Right lobe of liver (tissue), 6 donors: ENCODE measurements at regions not wholly inside any gene's neighbourhood (a gene's known extent, or its start where the extent isn't known, plus 50 kb on each side); places are given as distances from the start of the nearest gene placed in this dataset.

Experiments used
- ATAC-seq, 4 donors: fragments of 200-7000 bp; cut with Tn5 transposase; one replicate each; pipeline ENCODE4 v1.9.1; 2020; ENCODE audit warnings: mild to moderate bottlenecking in 4 of 4, moderate library complexity in 4 of 4
- DNase-seq, 3 donors: peaks; one replicate each; pipeline ENCODE4 v3.0.0-alpha.2; 2020
- H3K27ac ChIP-seq, 3 donors: fragments of 200-600 bp; one replicate each; pipeline ENCODE4 v1.8.0; 2022
- H3K27me3 ChIP-seq, 2 donors: fragments of 200-600 bp; one replicate each; pipeline ENCODE4 v1.8.0; 2022
- H3K36me3 ChIP-seq, 4 donors: fragments of 200-600 bp; sonication (generic) in 1 of 4; one replicate each; pipeline versions ENCODE4 v1.5.1 to v1.8.0; 2017 to 2022; ENCODE audit warnings: control low read depth in 1 of 4
- H3K4me1 ChIP-seq, 4 donors: fragments of 200-600 bp; sonication (generic) in 1 of 4; one replicate each; pipeline versions ENCODE4 v1.5.1 to v1.8.0; 2017 to 2022; ENCODE audit warnings: control low read depth in 1 of 4
- H3K4me3 ChIP-seq, 3 donors: fragments of 200-600 bp; one replicate each; pipeline ENCODE4 v1.8.0; 2022
- H3K9me3 ChIP-seq, 4 donors: fragments of 200-600 bp; sonication (generic) in 1 of 4; one replicate each; pipeline versions ENCODE4 v1.5.1 to v1.8.0; 2017 to 2022; ENCODE audit warnings: control low read depth in 1 of 4
- POLR2A ChIP-seq: fragments of 450-650 bp; IDR thresholded peaks from one replicate; pipeline ENCODE4 v1.6.1; 2017; ENCODE audit warnings: antibody characterized with exemption, mild to moderate bottlenecking
- WGBS: methylation state at CpG from one replicate; pipeline ENCODE4 v1.1.6; 2018; ENCODE audit warnings: low coverage, low lambda C conversion rate; ENCODE audit not compliant: insufficient coverage; ENCODE audit errors: missing lambda C conversion rate; 5-methylcytosine and 5-hydroxymethylcytosine counted together
- intact Hi-C, 2 donors: fragments of 100-400 bp; cut with DNase I; formaldehyde crosslinking; loops; one replicate each; pipeline versions ENCODE4 v1.11.2 to v1.14.1; 2022
- TF ChIP-seq, protein P1 (sequence below), 4 donors: fragments of 200-600 bp in 3 of 4; fragments of 450-650 bp in 1 of 4; IDR thresholded peaks; one replicate each; pipeline versions ENCODE4 v1.5.1 to v1.8.0; 2016 to 2022; ENCODE audit warnings: antibody characterized with exemption in 4 of 4, mild to moderate bottlenecking in 2 of 4
- donor health status: DM: no; HTN: yes; CAD: no.
- donor health status: DM: no; HTN: no; CAD: no.
- donor health status: DM: no; HTN: no; CAD: no.
- donor health status: DM: no; HTN: yes; CAD: no.
- donor health status: DM: no; HTN: yes; CAD: no.

DNA sequence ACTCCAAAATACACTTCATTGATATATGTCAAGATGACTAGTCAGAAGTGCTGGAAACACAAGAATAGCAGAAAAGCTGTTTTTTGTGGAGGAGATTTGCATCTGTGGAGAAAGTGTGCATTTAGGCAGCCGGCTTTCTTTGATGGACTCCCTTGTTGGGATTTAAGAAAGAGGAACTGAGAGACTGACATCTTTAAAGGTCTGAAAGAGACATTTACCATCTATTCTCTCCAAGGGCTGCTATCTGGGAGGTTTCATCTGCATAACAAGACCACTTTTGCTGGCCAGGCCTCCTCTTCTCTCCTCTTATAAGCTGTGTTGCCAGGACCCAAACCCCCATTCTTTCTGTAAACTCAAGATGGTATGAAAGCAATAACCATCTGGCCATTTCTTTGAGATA is 1065.0 kb downstream of the NLGN4X start:
- Histone ChIP-seq H3K27me3 (no peaks in the 10 kb centered on the region), H3K4me1 (no peaks in the 10 kb centered on the region), H3K9me3 (no peaks in the 10 kb centered on the region), H3K36me3 (no peaks in the 10 kb centered on the region), H3K27ac (no peak overlapping the region), H3K4me3 (no peak overlapping the region)
- intact Hi-C loops: no loop called here
- DNase-seq (no peak), ATAC-seq (no peak)
- WGBS: 78% methylated on average over 1 of the region's 1 CpG
- TF ChIP-seq, protein P1, sequence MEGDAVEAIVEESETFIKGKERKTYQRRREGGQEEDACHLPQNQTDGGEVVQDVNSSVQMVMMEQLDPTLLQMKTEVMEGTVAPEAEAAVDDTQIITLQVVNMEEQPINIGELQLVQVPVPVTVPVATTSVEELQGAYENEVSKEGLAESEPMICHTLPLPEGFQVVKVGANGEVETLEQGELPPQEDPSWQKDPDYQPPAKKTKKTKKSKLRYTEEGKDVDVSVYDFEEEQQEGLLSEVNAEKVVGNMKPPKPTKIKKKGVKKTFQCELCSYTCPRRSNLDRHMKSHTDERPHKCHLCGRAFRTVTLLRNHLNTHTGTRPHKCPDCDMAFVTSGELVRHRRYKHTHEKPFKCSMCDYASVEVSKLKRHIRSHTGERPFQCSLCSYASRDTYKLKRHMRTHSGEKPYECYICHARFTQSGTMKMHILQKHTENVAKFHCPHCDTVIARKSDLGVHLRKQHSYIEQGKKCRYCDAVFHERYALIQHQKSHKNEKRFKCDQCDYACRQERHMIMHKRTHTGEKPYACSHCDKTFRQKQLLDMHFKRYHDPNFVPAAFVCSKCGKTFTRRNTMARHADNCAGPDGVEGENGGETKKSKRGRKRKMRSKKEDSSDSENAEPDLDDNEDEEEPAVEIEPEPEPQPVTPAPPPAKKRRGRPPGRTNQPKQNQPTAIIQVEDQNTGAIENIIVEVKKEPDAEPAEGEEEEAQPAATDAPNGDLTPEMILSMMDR (IDR thresholded peaks at IDR 0.05): no peak
- TF ChIP-seq POLR2A: no peak

DNA sequence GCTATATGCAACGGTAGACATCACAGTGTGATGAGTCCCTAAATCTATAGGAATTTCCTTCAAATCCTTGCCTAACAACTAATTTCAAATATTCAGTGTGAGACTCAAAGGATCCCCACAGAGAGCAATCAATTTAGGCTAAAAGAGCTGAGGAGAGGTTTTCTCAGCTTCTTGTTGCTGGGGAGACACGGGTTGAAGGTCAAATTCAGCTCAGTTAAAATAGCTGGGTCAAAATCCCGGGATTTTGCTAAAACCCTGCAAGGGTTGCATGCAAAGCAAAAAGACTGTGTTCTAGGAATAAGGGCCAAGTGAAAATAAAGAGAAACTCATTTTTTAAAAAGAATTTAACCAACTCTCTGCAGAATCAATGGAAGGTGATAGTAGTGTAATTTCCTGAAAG is 1073.4 kb downstream of the NLGN4X start:
- Histone ChIP-seq H3K9me3 (no peaks in the 10 kb centered on the region), H3K4me3 (no peak overlapping the region), H3K36me3 (no peaks in the 10 kb centered on the region), H3K4me1 (no peaks in the 10 kb centered on the region), H3K27ac (no peak overlapping the region), H3K27me3 (no peaks in the 10 kb centered on the region)
- no peak for TF ChIP-seq POLR2A
- TF ChIP-seq, protein P1 (IDR thresholded peaks at IDR 0.05): no peak
- WGBS: 7% methylated on average over 3 of the region's 3 CpGs
- ATAC-seq: no peak
- no peak for DNase-seq
- intact Hi-C loops: no loop called here

DNA sequence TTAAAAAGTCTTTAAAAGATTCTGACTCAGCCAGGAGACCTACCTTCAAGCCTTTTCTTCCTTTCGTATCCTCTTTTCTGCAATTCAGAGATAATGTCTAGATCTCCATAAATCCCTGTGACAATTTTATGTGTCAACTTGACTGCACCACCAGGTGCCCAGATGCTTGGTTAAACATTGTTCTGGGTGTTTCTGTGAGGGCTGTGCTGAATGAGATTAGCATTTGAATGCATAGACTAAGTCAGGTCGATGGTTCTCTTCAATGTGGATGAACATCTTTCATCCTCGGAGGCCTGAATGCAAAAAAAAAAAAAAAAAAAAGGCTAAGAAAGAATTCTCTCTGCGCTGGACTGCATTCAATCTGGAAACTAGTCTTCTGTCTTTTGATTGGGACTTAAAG is 1082.7 kb downstream of the NLGN4X start:
- no peaks in the 10 kb centered on the region for H3K4me1 ChIP-seq
- H3K27me3 ChIP-seq: no peaks in the 10 kb centered on the region
- intact Hi-C loops: no loop called here
- no peaks in the 10 kb centered on the region for H3K9me3 ChIP-seq
- H3K36me3 ChIP-seq: no peaks in the 10 kb centered on the region
- 53% methylated on average over 4 of the region's 4 CpGs for WGBS
- no peak overlapping the region for H3K27ac ChIP-seq
- TF ChIP-seq, protein P1 (IDR thresholded peaks at IDR 0.05): no peak
- no peak for TF ChIP-seq POLR2A
- H3K4me3 ChIP-seq: no peak overlapping the region
- DNase-seq (no peak), ATAC-seq (no peak)

DNA sequence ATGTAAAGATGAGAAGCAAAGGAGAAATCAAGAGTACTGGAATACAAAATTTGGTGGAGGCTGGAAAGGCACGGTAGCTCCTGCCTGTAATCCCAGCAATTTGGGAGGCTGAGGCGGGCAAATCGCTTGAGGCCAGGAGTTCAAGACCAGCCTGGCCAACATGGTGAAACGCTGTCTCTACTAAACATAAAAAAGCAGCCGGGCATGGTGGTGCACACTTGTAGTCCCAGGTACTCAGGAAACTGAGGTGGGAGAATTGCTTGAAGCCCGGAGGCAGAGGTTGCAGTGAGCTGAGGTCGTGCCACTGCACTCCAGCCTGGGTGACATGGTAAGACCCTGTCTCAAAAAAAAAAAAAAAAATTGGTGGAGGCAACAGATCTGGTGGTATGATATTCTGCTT is 1086.0 kb downstream of the NLGN4X start:
- Histone ChIP-seq H3K36me3 (no peaks in the 10 kb centered on the region), H3K27me3 (no peaks in the 10 kb centered on the region), H3K27ac (no peak overlapping the region), H3K4me3 (no peak overlapping the region), H3K4me1 (no peaks in the 10 kb centered on the region), H3K9me3 (no peaks in the 10 kb centered on the region)
- intact Hi-C loops: no loop called here
- no peak for TF ChIP-seq POLR2A
- TF ChIP-seq, protein P1 (IDR thresholded peaks at IDR 0.05): no peak
- WGBS: 61% methylated on average over 7 of the region's 7 CpGs
- ATAC-seq (no peak), DNase-seq (no peak)

DNA sequence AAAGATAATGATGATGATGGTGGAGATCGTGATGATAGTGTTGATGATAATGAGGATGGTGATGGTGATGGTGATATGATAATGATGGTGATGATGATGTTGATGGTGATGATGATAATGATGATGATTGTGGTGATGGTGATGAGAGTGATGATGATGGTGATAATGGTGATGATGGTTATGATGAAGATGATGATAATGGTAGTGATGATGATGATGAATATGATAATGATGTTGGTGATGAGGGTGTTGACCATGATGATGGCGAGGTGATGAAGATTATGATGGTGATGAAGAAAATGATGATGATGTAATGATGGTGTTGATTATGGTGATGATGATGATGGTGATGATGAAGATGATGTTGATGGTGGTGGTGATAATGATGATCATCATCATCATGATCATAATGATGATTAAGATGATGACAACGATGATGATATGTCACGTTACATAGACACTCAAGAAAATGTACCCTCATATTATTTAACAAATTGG is 1106.4 kb downstream of the NLGN4X start:
- DNase-seq: no peak
- intact Hi-C loops: no loop called here
- TF ChIP-seq, protein P1 (IDR thresholded peaks at IDR 0.05): no peak
- no peak for TF ChIP-seq POLR2A
- ATAC-seq: no peak
- Histone ChIP-seq H3K9me3 (no peaks in the 10 kb centered on the region), H3K4me3 (no peak overlapping the region), H3K27ac (no peak overlapping the region), H3K27me3 (no peaks in the 10 kb centered on the region), H3K36me3 (no peaks in the 10 kb centered on the region), H3K4me1 (no peaks in the 10 kb centered on the region)
- 41% methylated on average over 4 of the region's 4 CpGs for WGBS
